Prostate gland (tissue), 2 donors: ENCODE measurements at regions not wholly inside any gene's neighbourhood (a gene's known extent, or its start where the extent isn't known, plus 50 kb on each side); places are given as distances from the start of the nearest gene placed in this dataset.

ENCODE experiments used
- CTCF ChIP-seq, 4 experiments: fragments of 200-600 bp in 2 of 4; fragments of 450-650 bp in 2 of 4; sonication (generic) in 2 of 4; IDR thresholded peaks; 1 replicate in 3 of 4; 2 replicates in 1 of 4; pipeline ENCODE4 v1.5.1; 2016 to 2019; ENCODE audit warnings: antibody characterized with exemption in 4 of 4, mild to moderate bottlenecking in 2 of 4, moderate library complexity in 2 of 4
- POLR2AphosphoS5 ChIP-seq: sonication (generic); formaldehyde crosslinking; IDR thresholded peaks from one replicate; pipeline ENCODE4 v1.6.1; 2017; ENCODE audit warnings: antibody characterized with exemption

GRCh38 chr6:111940801-111941200 is 67.5 kb upstream of the FYN start:
- TF ChIP-seq CTCF (IDR thresholded peaks at IDR 0.05) (no peak), POLR2AphosphoS5 (no peak)
